Keratinocyte (primary cell): ENCODE measurements at regions not wholly inside any gene's neighbourhood (a gene's known extent, or its start where the extent isn't known, plus 50 kb on each side); places are given as distances from the start of the nearest gene placed in this dataset.

ENCODE experiments used
- DNase-seq: peaks from one replicate; pipeline ENCODE4 v3.0.0-alpha.2; 2011; ENCODE audit warnings: low read depth, missing footprints, low spot score
- FAIRE-seq: peaks from 2 replicates; lab custom pipeline; 2011; peaks lifted over from hg19 to GRCh38; lab: Jason Lieb, UNC
- H2AFZ ChIP-seq: 2 replicates; pipeline ENCODE4 v1.6.0; 2012; ENCODE audit warnings: low read length, control low read depth, inconsistent platforms; ENCODE audit not compliant: control insufficient read depth
- H3K27ac ChIP-seq: 2 replicates; pipeline ENCODE4 v1.5.1; 2011; ENCODE audit warnings: low read length; ENCODE audit not compliant: control insufficient read depth, insufficient read depth
- H3K27me3 ChIP-seq: 3 replicates; pipeline ENCODE4 v1.6.0; 2011; ENCODE audit warnings: low read length; ENCODE audit not compliant: control insufficient read depth, insufficient read depth; ENCODE audit errors: extremely low read depth
- H3K36me3 ChIP-seq, 2 experiments: 2 replicates in 1 of 2; 3 replicates in 1 of 2; pipeline ENCODE4 v1.5.1; 2011; ENCODE audit warnings: low read length in 2 of 2, mild to moderate bottlenecking in 1 of 2; ENCODE audit not compliant: control insufficient read depth in 2 of 2, insufficient read depth in 2 of 2; ENCODE audit errors: extremely low read depth in 1 of 2
- H3K4me1 ChIP-seq: 3 replicates; pipeline ENCODE4 v1.5.1; 2011; ENCODE audit warnings: low read length; ENCODE audit not compliant: control insufficient read depth, insufficient read depth; ENCODE audit errors: extremely low read depth
- H3K4me2 ChIP-seq: 3 replicates; pipeline ENCODE4 v1.6.0; 2011; ENCODE audit warnings: low read depth, low read length; ENCODE audit not compliant: control insufficient read depth, insufficient read depth; ENCODE audit errors: extremely low read depth
- H3K4me3 ChIP-seq, 3 experiments: fragments of 200-600 bp in 1 of 3; sonication (generic) in 1 of 3; 2 replicates in 2 of 3; 3 replicates in 1 of 3; pipeline ENCODE4 v1.5.1; 2011 to 2016; ENCODE audit warnings: low read length in 3 of 3, mild to moderate bottlenecking in 3 of 3, control low read depth in 2 of 3, inconsistent platforms in 1 of 3, low read depth in 1 of 3, mixed read lengths in 1 of 3, mixed run types in 1 of 3, moderate library complexity in 1 of 3; ENCODE audit not compliant: control insufficient read depth in 2 of 3, insufficient read depth in 2 of 3; ENCODE audit errors: extremely low read depth in 1 of 3
- H3K79me2 ChIP-seq: 2 replicates; pipeline ENCODE4 v1.6.0; 2012; ENCODE audit warnings: low read length; ENCODE audit not compliant: control insufficient read depth, insufficient read depth
- H3K9ac ChIP-seq: 3 replicates; pipeline ENCODE4 v1.6.0; 2011; ENCODE audit warnings: low read length; ENCODE audit not compliant: control insufficient read depth, insufficient read depth; ENCODE audit errors: extremely low read depth
- H3K9me1 ChIP-seq: 3 replicates; pipeline ENCODE4 v1.6.0; 2011; ENCODE audit warnings: low read length; ENCODE audit not compliant: control insufficient read depth, insufficient read depth; ENCODE audit errors: extremely low read depth
- H3K9me3 ChIP-seq: 2 replicates; pipeline ENCODE4 v1.5.1; 2012; ENCODE audit warnings: low read depth, low read length; ENCODE audit not compliant: control insufficient read depth
- H4K20me1 ChIP-seq: 3 replicates; pipeline ENCODE4 v1.6.0; 2011; ENCODE audit warnings: low read length; ENCODE audit not compliant: control insufficient read depth, insufficient read depth; ENCODE audit errors: extremely low read depth
- EZH2 ChIP-seq: IDR thresholded peaks from one replicate; pipeline ENCODE4 v1.6.1; 2012; ENCODE audit warnings: inconsistent platforms, mild to moderate bottlenecking, low read length, moderate library complexity
- dilution Hi-C: fragments of 300-500 bp; cut with MboI; formaldehyde crosslinking; loops from one replicate; pipeline ENCODE4 v1.7.0; 2020; ENCODE audit warnings: low sequenced_read_pairs; ENCODE audit not compliant: extremely low pct_ligation_motif_present
- TF ChIP-seq, protein P1 (sequence below), 3 experiments: IDR thresholded peaks in 1 of 3; conservative IDR thresholded peaks in 1 of 3; optimal IDR thresholded peaks in 1 of 3; 2 replicates in 2 of 3; 3 replicates in 1 of 3; pipeline versions ENCODE3 to v1.5.1; 2011; ENCODE audit warnings: low read length in 3 of 3, mild to moderate bottlenecking in 3 of 3, moderate library complexity in 2 of 3, control low read depth in 1 of 3, inconsistent platforms in 1 of 3; ENCODE audit not compliant: insufficient read depth in 2 of 3; ENCODE audit errors: extremely low read depth in 1 of 3

DNA sequence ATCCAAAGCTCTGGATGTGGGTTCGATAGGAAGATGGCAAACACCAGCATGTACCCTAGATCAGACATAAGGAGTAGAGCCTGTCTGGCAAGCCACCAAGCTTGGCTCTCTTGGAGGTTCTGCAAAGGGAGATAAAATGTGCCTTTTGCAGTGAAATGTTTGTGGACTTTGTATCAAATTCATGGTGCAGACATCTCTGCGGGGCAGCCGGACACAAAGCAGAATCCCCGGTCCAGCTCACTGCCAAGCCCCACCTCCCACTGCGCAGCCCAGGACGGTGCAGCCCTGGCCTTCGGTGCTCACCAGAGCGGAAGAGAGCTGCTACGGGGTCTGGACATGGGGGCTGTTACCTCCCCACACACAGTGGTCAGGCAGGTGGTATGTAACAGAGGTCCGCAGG lies 333.6 kb upstream of the JARID2 start:
- Histone ChIP-seq H3K9ac (no peak overlapping the region), H3K4me1 (no peaks in the 10 kb centered on the region), H3K36me3 (no peaks in the 10 kb centered on the region), H3K4me2 (no peak overlapping the region), H4K20me1 (no peaks in the 10 kb centered on the region), H2AFZ (no peak overlapping the region), H3K9me1 (no peaks in the 10 kb centered on the region), H3K79me2 (no peaks in the 10 kb centered on the region), H3K27ac (no peak overlapping the region), H3K4me3 (no peak overlapping the region), H3K9me3 (no peaks in the 10 kb centered on the region), H3K27me3 (no peaks in the 10 kb centered on the region)
- FAIRE-seq (no peak), DNase-seq (no peak)
- TF ChIP-seq, protein P1, sequence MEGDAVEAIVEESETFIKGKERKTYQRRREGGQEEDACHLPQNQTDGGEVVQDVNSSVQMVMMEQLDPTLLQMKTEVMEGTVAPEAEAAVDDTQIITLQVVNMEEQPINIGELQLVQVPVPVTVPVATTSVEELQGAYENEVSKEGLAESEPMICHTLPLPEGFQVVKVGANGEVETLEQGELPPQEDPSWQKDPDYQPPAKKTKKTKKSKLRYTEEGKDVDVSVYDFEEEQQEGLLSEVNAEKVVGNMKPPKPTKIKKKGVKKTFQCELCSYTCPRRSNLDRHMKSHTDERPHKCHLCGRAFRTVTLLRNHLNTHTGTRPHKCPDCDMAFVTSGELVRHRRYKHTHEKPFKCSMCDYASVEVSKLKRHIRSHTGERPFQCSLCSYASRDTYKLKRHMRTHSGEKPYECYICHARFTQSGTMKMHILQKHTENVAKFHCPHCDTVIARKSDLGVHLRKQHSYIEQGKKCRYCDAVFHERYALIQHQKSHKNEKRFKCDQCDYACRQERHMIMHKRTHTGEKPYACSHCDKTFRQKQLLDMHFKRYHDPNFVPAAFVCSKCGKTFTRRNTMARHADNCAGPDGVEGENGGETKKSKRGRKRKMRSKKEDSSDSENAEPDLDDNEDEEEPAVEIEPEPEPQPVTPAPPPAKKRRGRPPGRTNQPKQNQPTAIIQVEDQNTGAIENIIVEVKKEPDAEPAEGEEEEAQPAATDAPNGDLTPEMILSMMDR (optimal IDR thresholded peaks at IDR 0.05 in 1 of 3, IDR thresholded peaks at IDR 0.05 in 1 of 3, conservative IDR thresholded peaks at IDR 0.05 in 1 of 3; ENCODE audit: extremely low read depth in 1 of 3, insufficient read depth in 2 of 3, low read length in 3 of 3) = no peak
- TF ChIP-seq EZH2 = no peak
- dilution Hi-C loops = no loop called here

DNA sequence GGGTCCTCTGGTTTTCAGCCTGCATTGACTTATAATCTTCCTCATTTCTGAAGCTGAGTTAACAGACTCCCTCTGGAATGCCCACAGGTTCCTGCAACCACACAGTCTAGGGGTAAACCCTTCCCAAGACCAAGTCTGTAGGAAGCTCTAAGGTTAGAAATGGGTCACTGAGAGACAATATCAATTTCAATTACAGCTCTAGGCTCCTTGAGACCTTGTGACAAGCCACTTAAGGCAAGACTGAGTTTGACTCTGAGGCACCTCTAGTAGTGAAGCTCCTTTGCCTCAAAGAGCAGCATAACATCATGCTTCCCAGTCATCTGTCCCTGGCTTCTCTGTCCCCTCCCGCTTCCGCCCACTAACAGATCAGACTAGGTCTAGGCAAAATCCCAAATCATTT lies 333.2 kb upstream of the JARID2 start:
- dilution Hi-C loops = no loop called here
- Histone ChIP-seq H3K9me1 (no peaks in the 10 kb centered on the region), H2AFZ (no peak overlapping the region), H4K20me1 (no peaks in the 10 kb centered on the region), H3K27me3 (no peaks in the 10 kb centered on the region), H3K9me3 (no peaks in the 10 kb centered on the region), H3K79me2 (no peaks in the 10 kb centered on the region), H3K36me3 (no peaks in the 10 kb centered on the region), H3K4me3 (no peak overlapping the region), H3K4me2 (no peak overlapping the region), H3K27ac (no peak overlapping the region), H3K9ac (no peak overlapping the region), H3K4me1 (no peaks in the 10 kb centered on the region)
- FAIRE-seq (no peak), DNase-seq (no peak)
- no peak for TF ChIP-seq EZH2
- TF ChIP-seq, protein P1 (optimal IDR thresholded peaks at IDR 0.05 in 1 of 3, IDR thresholded peaks at IDR 0.05 in 1 of 3, conservative IDR thresholded peaks at IDR 0.05 in 1 of 3; ENCODE audit: extremely low read depth in 1 of 3, insufficient read depth in 2 of 3, low read length in 3 of 3) = no peak
